GM12878 (cell line): ENCODE measurements at regions not wholly inside any gene's neighbourhood (a gene's known extent, or its start where the extent isn't known, plus 50 kb on each side); places are given as distances from the start of the nearest gene placed in this dataset.

Experiments
- ATAC-seq: fragments of 200-7000 bp; cut with Tn5 transposase; 3 replicates; pipeline ENCODE4 v1.9.1; 2020; ENCODE audit warnings: mild to moderate bottlenecking, moderate library complexity
- BruUV-seq: library from RNA; stranded (reverse); fragments of 400-500 nt; replicated peaks from 2 replicates; lab custom pipeline; 2021; lab: Mats Ljungman, UMichigan
- CTCF ChIA-PET: fragments of 300-600 bp; sonication (Branson Sonifier 250); formaldehyde crosslinking; extraction: SDS; loops from one replicate; lab custom pipeline; 2021; ENCODE audit warnings: inconsistent platforms; lab: Yijun Ruan, JAX
- POLR2A ChIA-PET: fragments of 350-600 bp; formaldehyde crosslinking; extraction: SDS; loops from one replicate; lab custom pipeline; 2021; ENCODE audit warnings: inconsistent platforms; lab: Charles Lee
- RAD21 ChIA-PET: fragments of 300-600 bp; sonication (Branson Sonifier 250); formaldehyde crosslinking; loops from one replicate; lab custom pipeline; 2023; ENCODE audit warnings: antibody characterized with exemption; ENCODE audit not compliant: unreplicated experiment; lab: Charles Lee
- SMC1A ChIA-PET: fragments of 300-600 bp; sonication (Branson Sonifier 250); formaldehyde crosslinking; loops from one replicate; lab custom pipeline; 2023; ENCODE audit not compliant: unreplicated experiment, uncharacterized antibody; lab: Charles Lee
- DNase-seq: peaks from one replicate; pipeline ENCODE4 v3.0.0-alpha.2; 2011; ENCODE audit warnings: low read depth, low spot score
- FAIRE-seq: peaks from 3 replicates; lab custom pipeline; 2011; peaks lifted over from hg19 to GRCh38; lab: Jason Lieb, UNC
- H2AFZ ChIP-seq: 2 replicates; pipeline ENCODE4 v1.6.0; 2011; ENCODE audit warnings: low read depth, low read length, control low read depth; ENCODE audit not compliant: control insufficient read depth
- H3K27ac ChIP-seq: 2 replicates; pipeline ENCODE4 v1.5.1; 2011; ENCODE audit warnings: control low read depth; ENCODE audit not compliant: control insufficient read depth, insufficient read depth
- H3K27me3 ChIP-seq, 2 experiments: replicated peaks in 1 of 2; 2 replicates each; pipeline versions ENCODE4 v1.6.0 to v1.6.1; 2011; ENCODE audit warnings: low read length in 1 of 2; ENCODE audit not compliant: control insufficient read depth in 2 of 2, insufficient read depth in 2 of 2
- H3K36me3 ChIP-seq, 2 experiments: 2 replicates each; pipeline ENCODE4 v1.5.1; 2011; ENCODE audit warnings: low read length in 1 of 2; ENCODE audit not compliant: control insufficient read depth in 2 of 2, insufficient read depth in 2 of 2
- H3K4me1 ChIP-seq: 2 replicates; pipeline ENCODE4 v1.6.1; 2011; ENCODE audit warnings: mild to moderate bottlenecking, low read length, moderate library complexity, mixed read lengths; ENCODE audit not compliant: control insufficient read depth, insufficient read depth
- H3K4me2 ChIP-seq: 2 replicates; pipeline ENCODE4 v1.6.0; 2011; ENCODE audit warnings: control low read depth; ENCODE audit not compliant: control insufficient read depth, insufficient read depth
- H3K4me3 ChIP-seq: fragments of 200-600 bp; sonication (generic); 2 replicates; pipeline ENCODE4 v1.5.1; 2016
- H3K79me2 ChIP-seq: 2 replicates; pipeline ENCODE4 v1.6.0; 2011; ENCODE audit warnings: low read length; ENCODE audit not compliant: control insufficient read depth, insufficient read depth
- H3K9ac ChIP-seq: 2 replicates; pipeline ENCODE4 v1.8.0; 2011; ENCODE audit warnings: low read length, control low read depth, mixed read lengths; ENCODE audit not compliant: control insufficient read depth, insufficient read depth
- H3K9me3 ChIP-seq: replicated peaks from 3 replicates; pipeline ENCODE4 v1.5.1; 2011; ENCODE audit warnings: mild to moderate bottlenecking, low read length; ENCODE audit not compliant: control insufficient read depth, insufficient read depth
- H4K20me1 ChIP-seq: 2 replicates; pipeline ENCODE4 v1.6.0; 2011; ENCODE audit not compliant: control insufficient read depth, insufficient read depth
- ETV6 ChIP-seq, 2 experiments: fragments of 450-650 bp in 1 of 2; IDR thresholded peaks in 1 of 2; conservative IDR thresholded peaks in 1 of 2; 2 replicates each; pipeline ENCODE4 v1.6.1; 2014; ENCODE audit warnings: antibody characterized with exemption in 1 of 2, borderline replicate concordance in 1 of 2, low read depth in 1 of 2, mild to moderate bottlenecking in 1 of 2, moderate library complexity in 1 of 2
- EZH2 ChIP-seq: IDR thresholded peaks from 2 replicates; pipeline ENCODE4 v1.6.1; 2012; ENCODE audit warnings: low read depth, mild to moderate bottlenecking, control low read depth, inconsistent platforms, low read length, borderline replicate concordance; ENCODE audit not compliant: control insufficient read depth
- IKZF1 ChIP-seq: fragments of 450-650 bp; conservative IDR thresholded peaks from 2 replicates; pipeline ENCODE4 v1.6.1; 2017; ENCODE audit warnings: antibody characterized with exemption, mild to moderate bottlenecking
- KAT2A ChIP-seq: conservative IDR thresholded peaks from 2 replicates; pipeline ENCODE4 v1.6.1; 2011; ENCODE audit warnings: low read depth, low read length; ENCODE audit not compliant: control insufficient read depth
- MTA3 ChIP-seq: IDR thresholded peaks from 2 replicates; pipeline ENCODE4 v1.6.1; 2012; ENCODE audit warnings: low read length, inconsistent platforms, borderline replicate concordance
- NR2C2 ChIP-seq: IDR thresholded peaks from 2 replicates; pipeline ENCODE4 v1.6.1; 2011; ENCODE audit warnings: borderline replicate concordance, low read depth; ENCODE audit not compliant: control insufficient read depth, insufficient read length
- PML ChIP-seq: IDR thresholded peaks from 2 replicates; pipeline ENCODE4 v1.6.1; 2012; ENCODE audit warnings: low read length, inconsistent platforms
- POLR2A ChIP-seq: IDR thresholded peaks from 2 replicates; pipeline ENCODE4 v1.6.1; 2011; ENCODE audit warnings: low read depth, mild to moderate bottlenecking, low read length
- RAD21 ChIP-seq: IDR thresholded peaks from 2 replicates; pipeline ENCODE4 v1.6.1; 2011; ENCODE audit warnings: mild to moderate bottlenecking, low read depth, low read length, moderate library complexity; ENCODE audit not compliant: insufficient read depth
- SIX5 ChIP-seq: IDR thresholded peaks from 2 replicates; pipeline ENCODE4 v1.6.1; 2011; ENCODE audit warnings: mild to moderate bottlenecking, low read depth, low read length, moderate library complexity; ENCODE audit not compliant: severe bottlenecking
- SMAD5 ChIP-seq: IDR thresholded peaks from 2 replicates; pipeline ENCODE4 v1.6.1; 2016; ENCODE audit warnings: antibody characterized with exemption, low read depth
- SMC3 ChIP-seq: IDR thresholded peaks from 2 replicates; pipeline ENCODE4 v1.6.1; 2011; ENCODE audit warnings: low read length, improper control_type of control experiment, borderline replicate concordance
- TARDBP ChIP-seq: IDR thresholded peaks from 2 replicates; pipeline ENCODE4 v1.6.1; 2016; ENCODE audit warnings: borderline replicate concordance
- WRNIP1 ChIP-seq: IDR thresholded peaks from 2 replicates; pipeline ENCODE4 v1.6.1; 2011; ENCODE audit warnings: low read depth, low read length, improper control_type of control experiment, borderline replicate concordance
- ZNF207 ChIP-seq: fragments of 450-650 bp; IDR thresholded peaks from 2 replicates; pipeline ENCODE4 v1.6.1; 2014; ENCODE audit warnings: antibody characterized with exemption, mild to moderate bottlenecking, borderline replicate concordance
- ZNF622 ChIP-seq: fragments of 450-650 bp; IDR thresholded peaks from 2 replicates; pipeline ENCODE4 v1.6.1; 2017; ENCODE audit warnings: mild to moderate bottlenecking, inconsistent platforms
- WGBS: methylation state at CpG from one replicate; pipeline ENCODE4 v1.1.6; 2016; ENCODE audit warnings: low lambda C conversion rate; ENCODE audit not compliant: insufficient replicate concordance, insufficient coverage; ENCODE audit errors: missing lambda C conversion rate; 5-methylcytosine and 5-hydroxymethylcytosine counted together
- in situ Hi-C: fragments of 300-500 bp; cut with MboI; formaldehyde crosslinking; loops from 9 replicates; pipeline ENCODE4 v1.14.3; 2018; ENCODE audit warnings: mixed read lengths
- intact Hi-C: fragments of 100-400 bp; cut with micrococcal nuclease; formaldehyde crosslinking; loops from one replicate; pipeline ENCODE4 v1.14.2; 2022; ENCODE audit not compliant: unreplicated experiment
- TF ChIP-seq, protein P1 (sequence below): IDR thresholded peaks from 2 replicates; pipeline ENCODE4 v1.6.1; 2012; ENCODE audit warnings: low read depth, low read length, improper control_type of control experiment
- TF ChIP-seq, protein P2 (sequence below): fragments of 450-650 bp; IDR thresholded peaks from 2 replicates; pipeline ENCODE4 v1.6.1; 2016; ENCODE audit warnings: mild to moderate bottlenecking
- TF ChIP-seq, protein P3 (sequence below): fragments of 450-650 bp; IDR thresholded peaks from 2 replicates; pipeline ENCODE4 v1.6.1; 2017; ENCODE audit warnings: mild to moderate bottlenecking, low read depth, inconsistent platforms; ENCODE audit not compliant: poor library complexity, severe bottlenecking
- TF ChIP-seq, protein P4 (sequence below): fragments of 450-650 bp; IDR thresholded peaks from 2 replicates; pipeline ENCODE4 v1.6.1; 2017; ENCODE audit warnings: low read depth, mild to moderate bottlenecking, moderate library complexity

DNA sequence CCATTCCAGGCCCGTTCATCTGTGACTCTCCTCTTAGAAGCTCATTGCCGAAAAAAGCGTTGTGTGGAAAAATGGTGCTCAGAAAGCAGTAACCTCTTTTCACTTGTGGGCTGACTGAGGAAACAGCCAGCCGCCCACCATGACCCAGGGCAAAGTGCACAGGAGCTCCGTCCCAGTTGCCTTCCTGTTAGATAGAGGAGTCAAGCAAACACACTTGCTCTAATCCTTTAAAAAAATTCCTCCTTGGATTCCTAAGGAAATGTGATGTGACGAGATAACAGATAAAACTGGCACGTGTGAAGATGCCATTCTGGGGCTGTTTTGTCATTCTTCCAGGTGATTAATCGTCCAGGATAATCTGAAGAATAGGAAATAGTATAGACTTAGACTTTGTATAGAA lies 396.8 kb upstream of the DDHD1 start:
- BruUV-seq: no TSS peak
- Histone ChIP-seq H4K20me1 (no peaks in the 10 kb centered on the region), H3K27ac (no peak overlapping the region), H2AFZ (no peak overlapping the region), H3K4me2 (no peak overlapping the region), H3K36me3 (no peaks in the 10 kb centered on the region), H3K79me2 (no peaks in the 10 kb centered on the region), H3K9ac (no peak overlapping the region), H3K4me1 (no peaks in the 10 kb centered on the region), H3K4me3 (no peak overlapping the region), H3K9me3 (no peaks in the 10 kb centered on the region), H3K27me3 (no peaks in the 10 kb centered on the region)
- WGBS: 25% methylated on average over 8 of the region's 8 CpGs
- RAD21 ChIA-PET: interaction anchor here (0.5 kb wide), 1 partner anchor 1109 kb away, joined by 3 read pairs; no protein-coding TSS in a partner anchor
- ATAC-seq: no peak
- SMC1A ChIA-PET: interaction anchor here (0.5 to 1.9 kb wide), 3 partner anchors 12 to 109 kb away, joined by 3 to 5 read pairs (median 4); no protein-coding TSS in a partner anchor
- CTCF ChIA-PET: interaction anchor here (0.8 to 1.6 kb wide), 4 partner anchors 8 to 12 kb away, joined by 3 to 8 read pairs (median 4); no protein-coding TSS in a partner anchor
- no peak for FAIRE-seq
- DNase-seq: no peak
- POLR2A ChIA-PET: interaction anchor here (0.7 kb wide), 1 partner anchor 64 kb away, joined by 5 read pairs; no protein-coding TSS in a partner anchor
- TF ChIP-seq, protein P1, sequence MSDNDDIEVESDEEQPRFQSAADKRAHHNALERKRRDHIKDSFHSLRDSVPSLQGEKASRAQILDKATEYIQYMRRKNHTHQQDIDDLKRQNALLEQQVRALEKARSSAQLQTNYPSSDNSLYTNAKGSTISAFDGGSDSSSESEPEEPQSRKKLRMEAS: no peak
- TF ChIP-seq TARDBP (no peak), SMC3 (no peak), WRNIP1 (no peak), NR2C2 (no peak), SIX5 (no peak), PML (no peak), ZNF207 (no peak), ZNF622 (no peak), MTA3 (no peak), KAT2A (no peak), ETV6 (conservative IDR thresholded peaks at IDR 0.05 in 1 of 2, IDR thresholded peaks at IDR 0.05 in 1 of 2; ENCODE audit: borderline replicate concordance in 1 of 2, low read depth in 1 of 2) (no peak), POLR2A (no peak), SMAD5 (no peak), RAD21 (no peak), IKZF1 (no peak), EZH2 (no peak)
- TF ChIP-seq, protein P2, sequence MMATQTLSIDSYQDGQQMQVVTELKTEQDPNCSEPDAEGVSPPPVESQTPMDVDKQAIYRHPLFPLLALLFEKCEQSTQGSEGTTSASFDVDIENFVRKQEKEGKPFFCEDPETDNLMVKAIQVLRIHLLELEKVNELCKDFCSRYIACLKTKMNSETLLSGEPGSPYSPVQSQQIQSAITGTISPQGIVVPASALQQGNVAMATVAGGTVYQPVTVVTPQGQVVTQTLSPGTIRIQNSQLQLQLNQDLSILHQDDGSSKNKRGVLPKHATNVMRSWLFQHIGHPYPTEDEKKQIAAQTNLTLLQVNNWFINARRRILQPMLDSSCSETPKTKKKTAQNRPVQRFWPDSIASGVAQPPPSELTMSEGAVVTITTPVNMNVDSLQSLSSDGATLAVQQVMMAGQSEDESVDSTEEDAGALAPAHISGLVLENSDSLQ: no peak
- TF ChIP-seq, protein P3, sequence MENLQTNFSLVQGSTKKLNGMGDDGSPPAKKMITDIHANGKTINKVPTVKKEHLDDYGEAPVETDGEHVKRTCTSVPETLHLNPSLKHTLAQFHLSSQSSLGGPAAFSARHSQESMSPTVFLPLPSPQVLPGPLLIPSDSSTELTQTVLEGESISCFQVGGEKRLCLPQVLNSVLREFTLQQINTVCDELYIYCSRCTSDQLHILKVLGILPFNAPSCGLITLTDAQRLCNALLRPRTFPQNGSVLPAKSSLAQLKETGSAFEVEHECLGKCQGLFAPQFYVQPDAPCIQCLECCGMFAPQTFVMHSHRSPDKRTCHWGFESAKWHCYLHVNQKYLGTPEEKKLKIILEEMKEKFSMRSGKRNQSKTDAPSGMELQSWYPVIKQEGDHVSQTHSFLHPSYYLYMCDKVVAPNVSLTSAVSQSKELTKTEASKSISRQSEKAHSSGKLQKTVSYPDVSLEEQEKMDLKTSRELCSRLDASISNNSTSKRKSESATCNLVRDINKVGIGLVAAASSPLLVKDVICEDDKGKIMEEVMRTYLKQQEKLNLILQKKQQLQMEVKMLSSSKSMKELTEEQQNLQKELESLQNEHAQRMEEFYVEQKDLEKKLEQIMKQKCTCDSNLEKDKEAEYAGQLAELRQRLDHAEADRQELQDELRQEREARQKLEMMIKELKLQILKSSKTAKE: no peak
- TF ChIP-seq, protein P4, sequence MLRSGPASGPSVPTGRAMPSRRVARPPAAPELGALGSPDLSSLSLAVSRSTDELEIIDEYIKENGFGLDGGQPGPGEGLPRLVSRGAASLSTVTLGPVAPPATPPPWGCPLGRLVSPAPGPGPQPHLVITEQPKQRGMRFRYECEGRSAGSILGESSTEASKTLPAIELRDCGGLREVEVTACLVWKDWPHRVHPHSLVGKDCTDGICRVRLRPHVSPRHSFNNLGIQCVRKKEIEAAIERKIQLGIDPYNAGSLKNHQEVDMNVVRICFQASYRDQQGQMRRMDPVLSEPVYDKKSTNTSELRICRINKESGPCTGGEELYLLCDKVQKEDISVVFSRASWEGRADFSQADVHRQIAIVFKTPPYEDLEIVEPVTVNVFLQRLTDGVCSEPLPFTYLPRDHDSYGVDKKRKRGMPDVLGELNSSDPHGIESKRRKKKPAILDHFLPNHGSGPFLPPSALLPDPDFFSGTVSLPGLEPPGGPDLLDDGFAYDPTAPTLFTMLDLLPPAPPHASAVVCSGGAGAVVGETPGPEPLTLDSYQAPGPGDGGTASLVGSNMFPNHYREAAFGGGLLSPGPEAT: no peak
- intact Hi-C loops (no loop called here), in situ Hi-C loops (loop anchor here (25.0 kb wide), 1 partner anchor 787 kb away; no protein-coding TSS in a partner anchor)
